Astrocyte (in vitro differentiated cells and primary cell): ENCODE measurements at regions not wholly inside any gene's neighbourhood (a gene's known extent, or its start where the extent isn't known, plus 50 kb on each side); places are given as distances from the start of the nearest gene placed in this dataset.

Experiments
- EZH2 ChIP-seq: IDR thresholded peaks from 2 replicates; pipeline ENCODE4 v1.6.1; 2012; ENCODE audit warnings: mild to moderate bottlenecking, low read length, inconsistent platforms; ENCODE audit not compliant: insufficient read depth
- TF ChIP-seq, protein P1 (sequence below): IDR thresholded peaks from 2 replicates; pipeline ENCODE4 v1.5.1; 2011; ENCODE audit warnings: low read depth, mild to moderate bottlenecking, inconsistent platforms, low read length, moderate library complexity; ENCODE audit not compliant: insufficient read depth

DNA sequence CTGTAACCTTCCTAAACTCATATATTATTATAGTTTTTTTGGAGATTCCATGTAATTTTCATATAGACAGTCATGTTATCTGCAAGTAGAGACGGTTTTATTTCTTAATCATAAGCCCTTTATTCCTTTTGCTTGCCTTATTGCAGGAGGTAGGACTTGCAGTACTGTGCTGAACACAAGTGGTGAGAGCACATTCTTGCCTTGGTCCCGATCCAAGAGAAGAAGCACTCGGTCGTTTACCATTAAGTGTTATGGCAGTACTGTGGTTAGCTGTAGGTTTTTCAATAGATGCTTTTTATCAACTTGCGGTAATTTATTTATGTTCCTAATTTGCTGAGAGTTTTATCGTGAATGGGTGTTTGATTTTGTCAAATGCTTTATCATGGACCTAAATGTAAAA lies 305.7 kb downstream of the DYSF start:
- TF ChIP-seq, protein P1, sequence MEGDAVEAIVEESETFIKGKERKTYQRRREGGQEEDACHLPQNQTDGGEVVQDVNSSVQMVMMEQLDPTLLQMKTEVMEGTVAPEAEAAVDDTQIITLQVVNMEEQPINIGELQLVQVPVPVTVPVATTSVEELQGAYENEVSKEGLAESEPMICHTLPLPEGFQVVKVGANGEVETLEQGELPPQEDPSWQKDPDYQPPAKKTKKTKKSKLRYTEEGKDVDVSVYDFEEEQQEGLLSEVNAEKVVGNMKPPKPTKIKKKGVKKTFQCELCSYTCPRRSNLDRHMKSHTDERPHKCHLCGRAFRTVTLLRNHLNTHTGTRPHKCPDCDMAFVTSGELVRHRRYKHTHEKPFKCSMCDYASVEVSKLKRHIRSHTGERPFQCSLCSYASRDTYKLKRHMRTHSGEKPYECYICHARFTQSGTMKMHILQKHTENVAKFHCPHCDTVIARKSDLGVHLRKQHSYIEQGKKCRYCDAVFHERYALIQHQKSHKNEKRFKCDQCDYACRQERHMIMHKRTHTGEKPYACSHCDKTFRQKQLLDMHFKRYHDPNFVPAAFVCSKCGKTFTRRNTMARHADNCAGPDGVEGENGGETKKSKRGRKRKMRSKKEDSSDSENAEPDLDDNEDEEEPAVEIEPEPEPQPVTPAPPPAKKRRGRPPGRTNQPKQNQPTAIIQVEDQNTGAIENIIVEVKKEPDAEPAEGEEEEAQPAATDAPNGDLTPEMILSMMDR: no peak
- no peak for TF ChIP-seq EZH2
